ENCODE measurements at regions not wholly inside any gene's neighbourhood (a gene's known extent, or its start where the extent isn't known, plus 50 kb on each side); places are given as distances from the start of the nearest gene placed in this dataset.
A peak's percentile ranks its signal among the peaks of the same experiment; 100 is the strongest.

DNA sequence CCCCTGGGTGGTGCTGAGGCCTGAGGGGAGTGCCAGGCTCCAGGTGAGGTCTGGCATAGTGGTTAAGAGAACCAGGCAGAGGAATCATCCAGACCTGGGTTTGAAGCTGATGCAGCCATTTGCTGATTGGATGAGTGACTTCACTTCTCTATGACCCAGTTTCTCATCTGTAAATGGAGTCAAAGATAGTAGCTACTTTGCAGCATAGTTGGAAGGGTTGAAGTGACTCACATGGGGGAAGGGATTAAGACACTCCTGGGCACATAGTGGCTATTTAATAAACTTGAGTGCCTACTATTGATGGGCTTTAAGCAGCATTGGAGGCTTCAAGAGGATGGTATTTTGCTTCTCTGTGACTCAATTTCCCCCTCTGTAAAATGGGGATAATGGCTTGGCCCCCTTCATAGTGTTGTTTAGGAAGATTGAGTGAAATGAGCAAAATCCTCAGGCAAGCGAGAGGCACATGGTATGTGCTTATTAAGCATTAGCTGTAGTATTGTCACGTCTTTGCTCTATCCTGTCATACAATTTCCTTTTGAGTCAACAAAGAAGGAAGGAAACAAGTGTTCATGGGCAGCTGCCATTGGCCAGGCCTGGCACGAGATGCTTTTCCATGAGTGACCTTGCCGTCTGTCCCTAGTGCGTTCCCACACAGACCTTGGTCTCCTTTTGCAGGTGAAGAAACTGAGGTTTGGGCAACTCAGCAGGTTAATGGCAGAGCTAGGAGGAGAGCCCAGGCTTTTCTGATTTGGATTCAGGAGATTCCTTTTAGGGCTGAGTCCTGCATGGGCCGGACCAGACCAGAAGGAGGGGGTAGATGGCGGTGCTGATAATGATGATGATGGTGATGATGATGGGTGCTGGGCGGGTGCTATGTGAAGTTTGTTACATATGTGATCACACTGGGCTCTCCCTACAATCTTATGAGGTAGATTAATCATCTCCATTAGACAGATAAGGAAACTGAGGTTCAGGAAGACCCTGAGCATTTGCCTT, 131.1 kb upstream of the WNT4 start:
- no peak overlapping the region for H3K4me3 ChIP-seq (ENCODE audit: low read depth, low read length)
- DNase-seq (ENCODE audit: low read depth) = no peak
- TF ChIP-seq, protein P1, sequence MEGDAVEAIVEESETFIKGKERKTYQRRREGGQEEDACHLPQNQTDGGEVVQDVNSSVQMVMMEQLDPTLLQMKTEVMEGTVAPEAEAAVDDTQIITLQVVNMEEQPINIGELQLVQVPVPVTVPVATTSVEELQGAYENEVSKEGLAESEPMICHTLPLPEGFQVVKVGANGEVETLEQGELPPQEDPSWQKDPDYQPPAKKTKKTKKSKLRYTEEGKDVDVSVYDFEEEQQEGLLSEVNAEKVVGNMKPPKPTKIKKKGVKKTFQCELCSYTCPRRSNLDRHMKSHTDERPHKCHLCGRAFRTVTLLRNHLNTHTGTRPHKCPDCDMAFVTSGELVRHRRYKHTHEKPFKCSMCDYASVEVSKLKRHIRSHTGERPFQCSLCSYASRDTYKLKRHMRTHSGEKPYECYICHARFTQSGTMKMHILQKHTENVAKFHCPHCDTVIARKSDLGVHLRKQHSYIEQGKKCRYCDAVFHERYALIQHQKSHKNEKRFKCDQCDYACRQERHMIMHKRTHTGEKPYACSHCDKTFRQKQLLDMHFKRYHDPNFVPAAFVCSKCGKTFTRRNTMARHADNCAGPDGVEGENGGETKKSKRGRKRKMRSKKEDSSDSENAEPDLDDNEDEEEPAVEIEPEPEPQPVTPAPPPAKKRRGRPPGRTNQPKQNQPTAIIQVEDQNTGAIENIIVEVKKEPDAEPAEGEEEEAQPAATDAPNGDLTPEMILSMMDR (IDR thresholded peaks at IDR 0.05; ENCODE audit: low read depth, low read length, missing control alignments) = no peak

DNA sequence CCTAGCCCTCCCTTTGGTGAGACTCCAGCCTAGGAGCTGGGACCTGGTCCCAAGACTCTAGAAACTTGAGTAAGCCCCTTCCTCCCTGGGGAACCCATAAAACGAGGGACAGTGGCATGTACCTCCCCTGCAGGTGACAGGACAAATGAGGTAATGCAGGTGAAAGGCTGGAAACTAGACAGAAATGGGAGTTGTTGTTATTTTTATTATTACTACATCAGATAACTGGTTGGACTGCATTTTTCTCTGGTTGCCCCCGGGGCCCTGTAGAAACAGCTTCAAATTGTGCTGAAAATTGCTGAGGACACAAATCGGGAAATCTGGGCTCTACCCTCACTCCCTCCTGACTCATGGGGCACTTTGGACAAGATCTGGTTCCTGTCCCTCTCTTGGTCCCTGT, 132.3 kb upstream of the WNT4 start:
- DNase-seq (ENCODE audit: low read depth) = no peak
- TF ChIP-seq, protein P1 (IDR thresholded peaks at IDR 0.05; ENCODE audit: low read depth, low read length, missing control alignments) = peak; percentile 1
- H3K4me3 ChIP-seq (ENCODE audit: low read depth, low read length) = no peak overlapping the region

DNA sequence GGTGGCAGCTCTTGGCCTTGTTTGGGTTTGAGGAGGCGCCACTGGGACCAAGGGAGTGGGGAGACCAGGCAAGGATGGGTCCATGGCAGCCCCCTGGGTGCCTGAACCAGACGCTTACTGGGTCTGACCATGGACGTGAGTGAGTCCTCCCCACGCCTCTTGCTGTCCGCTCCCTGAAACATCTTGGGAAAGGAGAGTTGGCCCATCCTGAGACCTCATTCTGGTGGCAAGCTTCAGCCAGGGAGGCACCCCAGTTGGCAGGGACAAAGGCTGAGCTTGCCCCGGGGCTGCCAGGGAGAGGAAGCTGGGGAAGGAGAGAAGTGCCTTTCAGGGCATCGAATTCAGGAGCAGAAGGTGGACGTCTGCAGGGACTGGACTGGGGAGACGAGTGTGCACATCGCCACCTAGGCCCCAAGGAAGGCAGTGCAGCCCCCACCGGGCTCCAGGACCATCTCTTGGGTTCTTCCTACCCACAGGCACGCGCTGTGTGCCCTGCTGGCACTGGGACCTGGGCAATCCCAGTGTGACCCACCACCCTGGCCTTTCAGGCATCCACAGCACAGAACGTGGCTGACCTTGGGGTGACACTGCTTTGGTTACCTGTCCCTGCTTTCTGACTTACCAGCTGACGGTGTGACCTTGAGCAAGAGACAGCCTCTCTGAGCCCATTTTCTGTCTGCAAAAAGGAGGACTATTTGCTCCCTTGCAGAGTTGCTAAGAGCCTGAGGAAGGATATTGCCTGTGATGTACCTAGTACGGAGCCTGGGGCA, 132.9 kb upstream of the WNT4 start:
- H3K4me3 ChIP-seq (ENCODE audit: low read depth, low read length) = no peak overlapping the region
- no peak for DNase-seq (ENCODE audit: low read depth)
- TF ChIP-seq, protein P1 (IDR thresholded peaks at IDR 0.05; ENCODE audit: low read depth, low read length, missing control alignments) = peak; percentile 98

GRCh38 chr1:22276396-22276748, 133.5 kb upstream of the WNT4 start:
- no peak for DNase-seq (ENCODE audit: low read depth)
- TF ChIP-seq, protein P1 (IDR thresholded peaks at IDR 0.05; ENCODE audit: low read depth, low read length, missing control alignments) = no peak
- H3K4me3 ChIP-seq (ENCODE audit: low read depth, low read length) = no peak overlapping the region

GRCh38 chr1:22277662-22278061, 134.8 kb upstream of the WNT4 start:
- TF ChIP-seq, protein P1 (IDR thresholded peaks at IDR 0.05; ENCODE audit: low read depth, low read length, missing control alignments) = no peak
- H3K4me3 ChIP-seq (ENCODE audit: low read depth, low read length) = no peak overlapping the region
- no peak for DNase-seq (ENCODE audit: low read depth)

- H3K4me3 ChIP-seq (ENCODE audit: low read depth, low read length) = no peak overlapping the region
- TF ChIP-seq, protein P1 (IDR thresholded peaks at IDR 0.05; ENCODE audit: low read depth, low read length, missing control alignments) = no peak
- DNase-seq (ENCODE audit: low read depth) = no peak
These were observed 136.8 kb upstream of the WNT4 start for GRCh38 chr1:22279735-22280134.
